Neural cell (in vitro differentiated cells): ENCODE measurements at regions not wholly inside any gene's neighbourhood (a gene's known extent, or its start where the extent isn't known, plus 50 kb on each side); places are given as distances from the start of the nearest gene placed in this dataset.

Source experiments
- EZH2 ChIP-seq: fragments of 200-600, 300-800 bp; shearing (Covaris generic), sonication (generic); IDR thresholded peaks from 2 replicates; pipeline ENCODE4 v1.6.1; 2014; ENCODE audit warnings: antibody characterized with exemption, low read length, borderline replicate concordance, mild to moderate bottlenecking; ENCODE audit not compliant: insufficient read depth, poor library complexity, severe bottlenecking
- TAF1 ChIP-seq: IDR thresholded peaks from 2 replicates; pipeline ENCODE4 v1.6.1; 2012; ENCODE audit warnings: low read depth

GRCh38 chr15:69823223-69823907, 274.4 kb downstream of the TLE3 start:
- TF ChIP-seq EZH2 (no peak), TAF1 (no peak)
